Breast epithelium (tissue), 3 donors: ENCODE measurements at regions not wholly inside any gene's neighbourhood (a gene's known extent, or its start where the extent isn't known, plus 50 kb on each side); places are given as distances from the start of the nearest gene placed in this dataset.

Experiments
- POLR2A ChIP-seq: fragments of 450-650 bp; IDR thresholded peaks from one replicate; pipeline ENCODE4 v1.6.1; 2016; ENCODE audit warnings: antibody characterized with exemption, mild to moderate bottlenecking, moderate library complexity
- POLR2AphosphoS5 ChIP-seq, 3 donors: sonication (generic); formaldehyde crosslinking; IDR thresholded peaks; one replicate each; pipeline ENCODE4 v1.6.1; 2017; ENCODE audit warnings: antibody characterized with exemption in 3 of 3
- TF ChIP-seq, protein P1 (sequence below), 3 donors: fragments of 450-650 bp; IDR thresholded peaks; one replicate each; pipeline ENCODE4 v1.5.1; 2016 to 2017; ENCODE audit warnings: antibody characterized with exemption in 3 of 3, mild to moderate bottlenecking in 3 of 3, moderate library complexity in 3 of 3

DNA sequence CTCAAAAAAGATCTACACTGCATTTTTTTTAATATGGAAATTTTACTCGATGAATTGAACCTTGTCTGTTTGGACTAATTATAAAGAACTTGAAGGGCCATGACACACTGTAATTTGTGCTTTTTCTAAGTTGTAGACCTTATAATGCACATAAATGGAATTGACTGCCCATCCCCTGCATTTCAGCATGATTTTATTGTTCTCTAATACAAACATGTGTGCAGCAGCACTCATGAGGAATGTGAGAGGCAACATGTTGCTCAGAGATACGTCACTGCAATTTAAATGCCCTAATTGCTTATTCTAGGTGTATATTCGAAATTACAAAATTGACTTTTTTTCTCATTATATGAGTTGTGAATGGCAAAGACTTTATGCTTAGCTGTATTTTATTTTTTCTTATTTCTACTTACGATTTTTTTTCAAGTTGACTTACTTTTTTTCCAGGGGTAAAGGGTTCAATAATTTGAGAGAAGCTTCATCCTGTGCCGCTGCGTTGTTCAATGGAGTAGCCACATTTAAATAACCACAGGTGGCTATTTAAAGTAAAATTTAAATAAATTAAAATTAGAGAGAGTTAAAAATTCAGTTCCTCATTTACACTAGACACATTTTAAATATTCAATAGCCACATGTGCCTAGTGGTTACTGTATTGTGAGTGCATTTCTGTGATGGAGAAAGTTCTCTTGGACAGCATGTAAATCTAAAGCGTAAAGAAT is 1346.4 kb downstream of the ROBO1 start:
- TF ChIP-seq, protein P1, sequence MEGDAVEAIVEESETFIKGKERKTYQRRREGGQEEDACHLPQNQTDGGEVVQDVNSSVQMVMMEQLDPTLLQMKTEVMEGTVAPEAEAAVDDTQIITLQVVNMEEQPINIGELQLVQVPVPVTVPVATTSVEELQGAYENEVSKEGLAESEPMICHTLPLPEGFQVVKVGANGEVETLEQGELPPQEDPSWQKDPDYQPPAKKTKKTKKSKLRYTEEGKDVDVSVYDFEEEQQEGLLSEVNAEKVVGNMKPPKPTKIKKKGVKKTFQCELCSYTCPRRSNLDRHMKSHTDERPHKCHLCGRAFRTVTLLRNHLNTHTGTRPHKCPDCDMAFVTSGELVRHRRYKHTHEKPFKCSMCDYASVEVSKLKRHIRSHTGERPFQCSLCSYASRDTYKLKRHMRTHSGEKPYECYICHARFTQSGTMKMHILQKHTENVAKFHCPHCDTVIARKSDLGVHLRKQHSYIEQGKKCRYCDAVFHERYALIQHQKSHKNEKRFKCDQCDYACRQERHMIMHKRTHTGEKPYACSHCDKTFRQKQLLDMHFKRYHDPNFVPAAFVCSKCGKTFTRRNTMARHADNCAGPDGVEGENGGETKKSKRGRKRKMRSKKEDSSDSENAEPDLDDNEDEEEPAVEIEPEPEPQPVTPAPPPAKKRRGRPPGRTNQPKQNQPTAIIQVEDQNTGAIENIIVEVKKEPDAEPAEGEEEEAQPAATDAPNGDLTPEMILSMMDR (IDR thresholded peaks at IDR 0.05), result no peak
- TF ChIP-seq POLR2AphosphoS5 (IDR thresholded peaks at IDR 0.05), result no peak
- no peak for TF ChIP-seq POLR2A
